Upper lobe of left lung (tissue), 6 donors: ENCODE measurements at regions not wholly inside any gene's neighbourhood (a gene's known extent, or its start where the extent isn't known, plus 50 kb on each side); places are given as distances from the start of the nearest gene placed in this dataset.
A peak's percentile ranks its signal among the peaks of the same experiment; 100 is the strongest.

ENCODE experiments used
- ATAC-seq, 2 donors: fragments of 200-7000 bp; cut with Tn5 transposase; one replicate each; pipeline ENCODE4 v1.9.1; 2022; ENCODE audit warnings: mild to moderate bottlenecking in 2 of 2, moderate library complexity in 2 of 2; ENCODE audit not compliant: low FRiP score in 2 of 2
- DNase-seq, 2 donors: peaks; one replicate each; pipeline ENCODE4 v3.0.0-alpha.2; 2019 to 2020
- H3K27ac ChIP-seq, 4 donors: fragments of 200-600 bp; sonication (generic); one replicate each; pipeline ENCODE4 v1.5.1; 2016 to 2019
- H3K27me3 ChIP-seq, 4 donors: fragments of 200-600 bp; sonication (generic); one replicate each; pipeline ENCODE4 v1.5.1; 2017 to 2019
- H3K36me3 ChIP-seq, 4 donors: fragments of 200-600 bp; sonication (generic); one replicate each; pipeline ENCODE4 v1.5.1; 2016 to 2019
- H3K4me1 ChIP-seq, 4 donors: fragments of 200-600 bp; sonication (generic); one replicate each; pipeline ENCODE4 v1.5.1; 2018 to 2019
- H3K4me3 ChIP-seq, 4 donors: fragments of 200-600 bp; sonication (generic); one replicate each; pipeline ENCODE4 v1.5.1; 2017 to 2019; ENCODE audit warnings: mild to moderate bottlenecking in 2 of 4, moderate library complexity in 1 of 4
- H3K9me3 ChIP-seq, 4 donors: fragments of 200-600 bp; sonication (generic); one replicate each; pipeline ENCODE4 v1.5.1; 2018 to 2019
- EP300 ChIP-seq, 4 donors: sonication (generic); formaldehyde crosslinking; IDR thresholded peaks; one replicate each; pipeline ENCODE4 v1.5.1; 2017; ENCODE audit warnings: antibody characterized with exemption in 4 of 4, control low read depth in 2 of 4
- POLR2A ChIP-seq, 4 donors: fragments of 450-650 bp; IDR thresholded peaks; one replicate each; pipeline ENCODE4 v1.5.1; 2016 to 2017; ENCODE audit warnings: antibody characterized with exemption in 4 of 4, mild to moderate bottlenecking in 2 of 4
- POLR2AphosphoS5 ChIP-seq, 2 donors: sonication (generic); formaldehyde crosslinking; IDR thresholded peaks; one replicate each; pipeline ENCODE4 v1.5.1; 2017; ENCODE audit warnings: antibody characterized with exemption in 2 of 2
- WGBS, 2 donors: methylation state at CpG; one replicate each; pipeline ENCODE4 v1.1.5; 2017 to 2018; 5-methylcytosine and 5-hydroxymethylcytosine counted together
- small RNA-seq, 4 donors: library from RNA; depleted of rRNA; stranded (forward); fragments of <200 nt; gene quantifications; one replicate each; pipeline ENCODE3, GENCODE V24; 2016
- TF ChIP-seq, protein P1 (sequence below), 6 experiments: fragments of 450-650 bp in 4 of 6; fragments of 200-600 bp in 2 of 6; sonication (generic) in 2 of 6; IDR thresholded peaks; one replicate each; pipeline ENCODE4 v1.5.1; 2016 to 2019; ENCODE audit warnings: antibody characterized with exemption in 6 of 6
- donor health status: DM: no; HTN: no; CAD: no; lungs with moderate emphysema.
- donor health status: DM: no; HTN: yes; CAD: no; lungs with severe emphysema.

GRCh38 chr5:116626945-116627679 lies 52.5 kb upstream of the SEMA6A start:
- Histone ChIP-seq H3K27ac (peak overlapping the region in 2 of 4 donors; percentile 10 to 12), H3K4me3 (no peak overlapping the region), H3K9me3 (no peaks in the 10 kb centered on the region), H3K4me1 (peaks cover 0 to 7% (median 3%) of the 10 kb centered on the region in 4 donors), H3K27me3 (no peaks in the 10 kb centered on the region), H3K36me3 (no peaks in the 10 kb centered on the region)
- 88 to 90% methylated on average over 3 of the region's 3 CpGs for WGBS, 2 donors
- TF ChIP-seq EP300 (IDR thresholded peaks at IDR 0.05) (no peak), POLR2AphosphoS5 (IDR thresholded peaks at IDR 0.05) (no peak), POLR2A (IDR thresholded peaks at IDR 0.05) (no peak)
- TF ChIP-seq, protein P1, sequence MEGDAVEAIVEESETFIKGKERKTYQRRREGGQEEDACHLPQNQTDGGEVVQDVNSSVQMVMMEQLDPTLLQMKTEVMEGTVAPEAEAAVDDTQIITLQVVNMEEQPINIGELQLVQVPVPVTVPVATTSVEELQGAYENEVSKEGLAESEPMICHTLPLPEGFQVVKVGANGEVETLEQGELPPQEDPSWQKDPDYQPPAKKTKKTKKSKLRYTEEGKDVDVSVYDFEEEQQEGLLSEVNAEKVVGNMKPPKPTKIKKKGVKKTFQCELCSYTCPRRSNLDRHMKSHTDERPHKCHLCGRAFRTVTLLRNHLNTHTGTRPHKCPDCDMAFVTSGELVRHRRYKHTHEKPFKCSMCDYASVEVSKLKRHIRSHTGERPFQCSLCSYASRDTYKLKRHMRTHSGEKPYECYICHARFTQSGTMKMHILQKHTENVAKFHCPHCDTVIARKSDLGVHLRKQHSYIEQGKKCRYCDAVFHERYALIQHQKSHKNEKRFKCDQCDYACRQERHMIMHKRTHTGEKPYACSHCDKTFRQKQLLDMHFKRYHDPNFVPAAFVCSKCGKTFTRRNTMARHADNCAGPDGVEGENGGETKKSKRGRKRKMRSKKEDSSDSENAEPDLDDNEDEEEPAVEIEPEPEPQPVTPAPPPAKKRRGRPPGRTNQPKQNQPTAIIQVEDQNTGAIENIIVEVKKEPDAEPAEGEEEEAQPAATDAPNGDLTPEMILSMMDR (IDR thresholded peaks at IDR 0.05), result no peak
- ATAC-seq (no peak), DNase-seq (no peak)

GRCh38 chr5:116626272-116626723 lies 51.7 kb upstream of the SEMA6A start:
- peak in 1 of 2 donors; percentile 84 for ATAC-seq
- peak overlapping the region in 3 of 4 donors; percentile 10 to 27 (median 12) for H3K27ac ChIP-seq

More at GRCh38 chr5:116626272-116626723, 51.7 kb upstream of the SEMA6A start:
- peak in 1 of 2 donors; percentile 39 for DNase-seq
- 7 to 18% methylated on average over 10 to 13 of the region's 13 CpGs for WGBS, 2 donors
- H3K36me3 ChIP-seq, result no peaks in the 10 kb centered on the region
- no peak for TF ChIP-seq EP300 (IDR thresholded peaks at IDR 0.05)
- no peak for TF ChIP-seq POLR2AphosphoS5 (IDR thresholded peaks at IDR 0.05)
- no peak for TF ChIP-seq POLR2A (IDR thresholded peaks at IDR 0.05)
- TF ChIP-seq, protein P1 (IDR thresholded peaks at IDR 0.05), result no peak
- H3K4me1 ChIP-seq, result peaks cover 0 to 7% (median 3%) of the 10 kb centered on the region in 4 donors
- peak overlapping the region in 1 of 4 donors; percentile 5 for H3K4me3 ChIP-seq
- no peaks in the 10 kb centered on the region for H3K9me3 ChIP-seq
- no peaks in the 10 kb centered on the region for H3K27me3 ChIP-seq

Small RNA genes lying in the stretch of these regions (small RNA-seq; reads per million reads assigned to genes)
- gene AC093534.1 (0 reads per million in 4 donors), gene RNU7-34P (0 reads per million in 4 donors)
